ENCODE measurements at regions not wholly inside any gene's neighbourhood (a gene's known extent, or its start where the extent isn't known, plus 50 kb on each side); places are given as distances from the start of the nearest gene placed in this dataset.

DNA sequence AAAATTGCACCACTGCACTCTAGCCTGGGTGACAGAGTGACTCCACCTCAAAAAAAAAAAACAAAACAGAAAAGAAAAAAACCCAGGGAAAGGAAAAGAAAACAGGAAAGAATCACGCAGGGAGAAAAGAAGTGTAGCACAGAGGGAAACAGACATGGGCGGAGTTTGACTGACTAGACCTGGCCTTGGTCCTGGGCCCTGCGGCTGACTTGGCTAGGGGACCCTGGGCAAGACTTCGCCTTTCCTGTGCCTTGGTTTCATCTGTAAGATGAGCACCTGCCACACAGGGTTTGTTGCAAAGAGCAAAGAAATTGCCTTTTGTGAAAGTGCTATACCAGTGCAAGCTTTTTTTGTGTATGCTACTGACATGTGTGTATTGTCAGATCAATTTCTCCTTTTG is 71.3 kb upstream of the KCNG1 start:
- intact Hi-C loops (cut with DNase I), result no loop called here
- no peak overlapping the region for H3K9ac ChIP-seq (ENCODE audit: low read length in 3 of 3)
- no peaks in the 10 kb centered on the region for H3K9me3 ChIP-seq (ENCODE audit: control insufficient read depth in 2 of 3, insufficient read depth in 1 of 3, low read length in 3 of 3)
- peaks cover 3% of the 10 kb centered on the region for H3K27me3 ChIP-seq (ENCODE audit: control insufficient read depth, insufficient read depth, low read length)
- FAIRE-seq (no peak), DNase-seq (no peak)
- TF ChIP-seq, protein P1, sequence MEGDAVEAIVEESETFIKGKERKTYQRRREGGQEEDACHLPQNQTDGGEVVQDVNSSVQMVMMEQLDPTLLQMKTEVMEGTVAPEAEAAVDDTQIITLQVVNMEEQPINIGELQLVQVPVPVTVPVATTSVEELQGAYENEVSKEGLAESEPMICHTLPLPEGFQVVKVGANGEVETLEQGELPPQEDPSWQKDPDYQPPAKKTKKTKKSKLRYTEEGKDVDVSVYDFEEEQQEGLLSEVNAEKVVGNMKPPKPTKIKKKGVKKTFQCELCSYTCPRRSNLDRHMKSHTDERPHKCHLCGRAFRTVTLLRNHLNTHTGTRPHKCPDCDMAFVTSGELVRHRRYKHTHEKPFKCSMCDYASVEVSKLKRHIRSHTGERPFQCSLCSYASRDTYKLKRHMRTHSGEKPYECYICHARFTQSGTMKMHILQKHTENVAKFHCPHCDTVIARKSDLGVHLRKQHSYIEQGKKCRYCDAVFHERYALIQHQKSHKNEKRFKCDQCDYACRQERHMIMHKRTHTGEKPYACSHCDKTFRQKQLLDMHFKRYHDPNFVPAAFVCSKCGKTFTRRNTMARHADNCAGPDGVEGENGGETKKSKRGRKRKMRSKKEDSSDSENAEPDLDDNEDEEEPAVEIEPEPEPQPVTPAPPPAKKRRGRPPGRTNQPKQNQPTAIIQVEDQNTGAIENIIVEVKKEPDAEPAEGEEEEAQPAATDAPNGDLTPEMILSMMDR (IDR thresholded peaks at IDR 0.05; ENCODE audit: borderline replicate concordance, extremely low read depth, insufficient read depth), result no peak
- no peaks in the 10 kb centered on the region for H3K36me3 ChIP-seq (ENCODE audit: control insufficient read depth in 2 of 3, insufficient read depth in 3 of 3, low read length in 3 of 3)
- H3K27ac ChIP-seq (ENCODE audit: low read depth in 2 of 2, low read length in 2 of 2), result no peak overlapping the region
- H3K4me3 ChIP-seq (ENCODE audit: low read length in 3 of 3), result no peak overlapping the region
- H3K4me1 ChIP-seq (ENCODE audit: control insufficient read depth in 2 of 3, insufficient read depth in 2 of 3, low read depth in 1 of 3, low read length in 3 of 3), result no peaks in the 10 kb centered on the region

DNA sequence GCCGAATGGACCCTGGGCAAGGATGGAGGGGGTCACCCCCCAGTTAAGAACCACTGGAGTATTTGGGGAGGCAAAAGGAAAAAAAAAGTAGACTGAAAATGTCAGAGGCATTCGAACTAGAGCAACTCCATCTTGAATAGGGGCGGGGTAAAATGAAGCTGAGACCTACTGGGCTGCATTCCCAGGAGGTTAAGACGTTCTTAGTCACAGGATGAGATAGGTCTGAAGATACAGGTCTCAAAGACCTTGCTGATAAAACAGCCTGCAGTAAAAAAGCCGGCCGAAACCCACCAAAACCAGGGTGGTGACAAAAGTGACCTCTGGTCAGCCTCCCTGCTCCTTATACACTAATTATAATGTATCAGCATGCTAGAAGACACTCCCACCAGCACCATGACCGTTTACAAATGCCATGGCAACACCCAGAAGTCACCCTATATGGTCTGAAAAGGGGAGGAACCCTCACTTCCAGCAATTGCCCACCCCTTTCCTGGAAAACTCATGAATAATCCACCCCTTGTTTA is 70.4 kb upstream of the KCNG1 start:
- peaks cover 3% of the 10 kb centered on the region for H3K27me3 ChIP-seq (ENCODE audit: control insufficient read depth, insufficient read depth, low read length)
- H3K4me1 ChIP-seq (ENCODE audit: control insufficient read depth in 2 of 3, insufficient read depth in 2 of 3, low read depth in 1 of 3, low read length in 3 of 3), result no peaks in the 10 kb centered on the region
- no peak for FAIRE-seq

DNA sequence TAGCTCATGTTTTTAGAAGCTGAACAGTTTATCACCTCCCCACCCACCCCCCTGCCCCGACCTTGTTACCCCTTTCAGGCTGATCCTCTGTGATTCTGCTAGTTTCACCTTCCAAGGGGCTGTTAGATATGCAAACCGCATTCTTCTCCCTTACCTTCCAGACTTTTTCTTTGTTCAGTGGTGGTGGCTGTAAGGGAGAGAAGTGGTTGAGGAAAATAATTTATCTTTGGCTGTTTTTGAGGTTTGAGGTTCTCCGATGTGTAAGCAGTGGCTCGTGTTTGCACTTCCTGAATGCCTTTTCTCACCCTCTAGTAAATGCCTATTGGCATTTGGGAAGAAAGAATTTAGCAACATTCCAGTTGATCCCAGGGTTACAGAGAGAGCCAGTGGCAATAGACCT is 69.4 kb upstream of the KCNG1 start:
- Histone ChIP-seq H3K27me3 (ENCODE audit: control insufficient read depth, insufficient read depth, low read length) (peaks cover 3% of the 10 kb centered on the region), H3K4me1 (ENCODE audit: control insufficient read depth in 2 of 3, insufficient read depth in 2 of 3, low read depth in 1 of 3, low read length in 3 of 3) (no peaks in the 10 kb centered on the region), H3K27ac (ENCODE audit: low read depth in 2 of 2, low read length in 2 of 2) (no peak overlapping the region), H3K9me3 (ENCODE audit: control insufficient read depth in 2 of 3, insufficient read depth in 1 of 3, low read length in 3 of 3) (no peaks in the 10 kb centered on the region), H3K9ac (ENCODE audit: low read length in 3 of 3) (no peak overlapping the region), H3K4me3 (ENCODE audit: low read length in 3 of 3) (no peak overlapping the region), H3K36me3 (ENCODE audit: control insufficient read depth in 2 of 3, insufficient read depth in 3 of 3, low read length in 3 of 3) (no peaks in the 10 kb centered on the region)
- TF ChIP-seq, protein P1 (IDR thresholded peaks at IDR 0.05; ENCODE audit: borderline replicate concordance, extremely low read depth, insufficient read depth), result no peak
- no peak for FAIRE-seq
- DNase-seq, result peak in 1 of 5 donors; percentile 11
- intact Hi-C loops (cut with DNase I), result no loop called here

More for the DNA sequence above, 70.4 kb upstream of the KCNG1 start:
- TF ChIP-seq, protein P1 (IDR thresholded peaks at IDR 0.05; ENCODE audit: borderline replicate concordance, extremely low read depth, insufficient read depth), result no peak
- H3K36me3 ChIP-seq (ENCODE audit: control insufficient read depth in 2 of 3, insufficient read depth in 3 of 3, low read length in 3 of 3), result no peaks in the 10 kb centered on the region
- intact Hi-C loops (cut with DNase I), result no loop called here
- no peak for DNase-seq
- no peaks in the 10 kb centered on the region for H3K9me3 ChIP-seq (ENCODE audit: control insufficient read depth in 2 of 3, insufficient read depth in 1 of 3, low read length in 3 of 3)
- H3K9ac ChIP-seq (ENCODE audit: low read length in 3 of 3), result no peak overlapping the region
- H3K4me3 ChIP-seq (ENCODE audit: low read length in 3 of 3), result no peak overlapping the region
- H3K27ac ChIP-seq (ENCODE audit: low read depth in 2 of 2, low read length in 2 of 2), result no peak overlapping the region
